ENCODE measurements at regions not wholly inside any gene's neighbourhood (a gene's known extent, or its start where the extent isn't known, plus 50 kb on each side); places are given as distances from the start of the nearest gene placed in this dataset.

DNA sequence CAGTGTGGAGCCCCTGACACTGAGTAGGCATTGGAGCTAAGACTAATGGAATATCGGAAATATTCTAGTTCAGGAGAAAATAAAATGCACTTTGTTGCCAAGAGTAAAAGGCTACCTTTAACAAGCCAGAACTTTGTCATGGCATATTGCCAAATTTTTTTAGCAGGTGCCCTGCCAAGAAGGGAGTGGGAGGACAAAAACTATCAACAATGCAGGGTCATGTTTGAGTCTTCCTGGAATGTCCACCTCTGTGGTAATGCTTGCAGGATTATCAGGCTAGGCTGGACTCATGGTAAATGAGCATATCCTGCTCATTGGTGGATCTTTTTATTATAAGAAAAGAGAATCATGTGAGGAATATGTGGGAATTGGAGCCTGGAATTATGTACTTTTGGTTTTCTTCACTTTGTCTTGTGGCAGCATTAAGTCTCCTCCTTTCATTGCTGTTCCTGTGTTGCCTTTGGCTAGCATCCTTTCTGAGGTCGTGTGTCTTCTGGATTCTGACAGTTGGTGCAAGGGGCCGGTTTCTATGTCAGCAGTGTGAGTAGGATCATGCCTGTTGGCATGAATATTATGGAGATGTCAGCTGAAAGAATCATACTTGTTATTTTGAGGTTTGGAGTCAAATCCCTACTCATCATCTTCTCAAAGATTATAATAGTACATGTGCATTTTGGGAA lies 122.9 kb upstream of the SPRY2 start:
- Histone ChIP-seq H3K4me1 (ENCODE audit: insufficient read depth) (no peaks in the 10 kb centered on the region), H3F3A (replicated peaks; ENCODE audit: low read depth) (no peaks in the 10 kb centered on the region), H4K20me1 (replicated peaks; ENCODE audit: insufficient read depth) (no peaks in the 10 kb centered on the region), H3K27ac (ENCODE audit: low read depth) (no peak overlapping the region), H3K4me2 (no peak overlapping the region), H3K9me2 (ENCODE audit: insufficient read depth) (0 out of 2 replicates have a peak, but pooled peaks cover 3% of the 10 kb centered on the region), H2AFZ (no peak overlapping the region), H3K27me3 (ENCODE audit: insufficient read depth) (no peaks in the 10 kb centered on the region), H3K4me3 (no peak overlapping the region), H3K79me2 (replicated peaks; ENCODE audit: insufficient read depth) (no peaks in the 10 kb centered on the region), H3K36me3 (ENCODE audit: insufficient read depth) (no peaks in the 10 kb centered on the region)
- ATAC-seq = no peak
- Mint-ChIP-seq H3K36me3 (ENCODE audit: low read depth) (no peaks in the 10 kb centered on the region), H3K27ac (no peak overlapping the region), H3K4me3 (no peak overlapping the region), H3K27me3 (ENCODE audit: insufficient read depth, low read depth, poor library complexity) (no peaks in the 10 kb centered on the region), H3K9me3 (no peaks in the 10 kb centered on the region; the same call in 2 of the 3 replicates), H3K4me1 (no peaks in the 10 kb centered on the region; the same call in 2 of the 3 replicates)
- DNase-seq (ENCODE audit: low spot score) = no peak
- TF ChIP-seq, protein P1, sequence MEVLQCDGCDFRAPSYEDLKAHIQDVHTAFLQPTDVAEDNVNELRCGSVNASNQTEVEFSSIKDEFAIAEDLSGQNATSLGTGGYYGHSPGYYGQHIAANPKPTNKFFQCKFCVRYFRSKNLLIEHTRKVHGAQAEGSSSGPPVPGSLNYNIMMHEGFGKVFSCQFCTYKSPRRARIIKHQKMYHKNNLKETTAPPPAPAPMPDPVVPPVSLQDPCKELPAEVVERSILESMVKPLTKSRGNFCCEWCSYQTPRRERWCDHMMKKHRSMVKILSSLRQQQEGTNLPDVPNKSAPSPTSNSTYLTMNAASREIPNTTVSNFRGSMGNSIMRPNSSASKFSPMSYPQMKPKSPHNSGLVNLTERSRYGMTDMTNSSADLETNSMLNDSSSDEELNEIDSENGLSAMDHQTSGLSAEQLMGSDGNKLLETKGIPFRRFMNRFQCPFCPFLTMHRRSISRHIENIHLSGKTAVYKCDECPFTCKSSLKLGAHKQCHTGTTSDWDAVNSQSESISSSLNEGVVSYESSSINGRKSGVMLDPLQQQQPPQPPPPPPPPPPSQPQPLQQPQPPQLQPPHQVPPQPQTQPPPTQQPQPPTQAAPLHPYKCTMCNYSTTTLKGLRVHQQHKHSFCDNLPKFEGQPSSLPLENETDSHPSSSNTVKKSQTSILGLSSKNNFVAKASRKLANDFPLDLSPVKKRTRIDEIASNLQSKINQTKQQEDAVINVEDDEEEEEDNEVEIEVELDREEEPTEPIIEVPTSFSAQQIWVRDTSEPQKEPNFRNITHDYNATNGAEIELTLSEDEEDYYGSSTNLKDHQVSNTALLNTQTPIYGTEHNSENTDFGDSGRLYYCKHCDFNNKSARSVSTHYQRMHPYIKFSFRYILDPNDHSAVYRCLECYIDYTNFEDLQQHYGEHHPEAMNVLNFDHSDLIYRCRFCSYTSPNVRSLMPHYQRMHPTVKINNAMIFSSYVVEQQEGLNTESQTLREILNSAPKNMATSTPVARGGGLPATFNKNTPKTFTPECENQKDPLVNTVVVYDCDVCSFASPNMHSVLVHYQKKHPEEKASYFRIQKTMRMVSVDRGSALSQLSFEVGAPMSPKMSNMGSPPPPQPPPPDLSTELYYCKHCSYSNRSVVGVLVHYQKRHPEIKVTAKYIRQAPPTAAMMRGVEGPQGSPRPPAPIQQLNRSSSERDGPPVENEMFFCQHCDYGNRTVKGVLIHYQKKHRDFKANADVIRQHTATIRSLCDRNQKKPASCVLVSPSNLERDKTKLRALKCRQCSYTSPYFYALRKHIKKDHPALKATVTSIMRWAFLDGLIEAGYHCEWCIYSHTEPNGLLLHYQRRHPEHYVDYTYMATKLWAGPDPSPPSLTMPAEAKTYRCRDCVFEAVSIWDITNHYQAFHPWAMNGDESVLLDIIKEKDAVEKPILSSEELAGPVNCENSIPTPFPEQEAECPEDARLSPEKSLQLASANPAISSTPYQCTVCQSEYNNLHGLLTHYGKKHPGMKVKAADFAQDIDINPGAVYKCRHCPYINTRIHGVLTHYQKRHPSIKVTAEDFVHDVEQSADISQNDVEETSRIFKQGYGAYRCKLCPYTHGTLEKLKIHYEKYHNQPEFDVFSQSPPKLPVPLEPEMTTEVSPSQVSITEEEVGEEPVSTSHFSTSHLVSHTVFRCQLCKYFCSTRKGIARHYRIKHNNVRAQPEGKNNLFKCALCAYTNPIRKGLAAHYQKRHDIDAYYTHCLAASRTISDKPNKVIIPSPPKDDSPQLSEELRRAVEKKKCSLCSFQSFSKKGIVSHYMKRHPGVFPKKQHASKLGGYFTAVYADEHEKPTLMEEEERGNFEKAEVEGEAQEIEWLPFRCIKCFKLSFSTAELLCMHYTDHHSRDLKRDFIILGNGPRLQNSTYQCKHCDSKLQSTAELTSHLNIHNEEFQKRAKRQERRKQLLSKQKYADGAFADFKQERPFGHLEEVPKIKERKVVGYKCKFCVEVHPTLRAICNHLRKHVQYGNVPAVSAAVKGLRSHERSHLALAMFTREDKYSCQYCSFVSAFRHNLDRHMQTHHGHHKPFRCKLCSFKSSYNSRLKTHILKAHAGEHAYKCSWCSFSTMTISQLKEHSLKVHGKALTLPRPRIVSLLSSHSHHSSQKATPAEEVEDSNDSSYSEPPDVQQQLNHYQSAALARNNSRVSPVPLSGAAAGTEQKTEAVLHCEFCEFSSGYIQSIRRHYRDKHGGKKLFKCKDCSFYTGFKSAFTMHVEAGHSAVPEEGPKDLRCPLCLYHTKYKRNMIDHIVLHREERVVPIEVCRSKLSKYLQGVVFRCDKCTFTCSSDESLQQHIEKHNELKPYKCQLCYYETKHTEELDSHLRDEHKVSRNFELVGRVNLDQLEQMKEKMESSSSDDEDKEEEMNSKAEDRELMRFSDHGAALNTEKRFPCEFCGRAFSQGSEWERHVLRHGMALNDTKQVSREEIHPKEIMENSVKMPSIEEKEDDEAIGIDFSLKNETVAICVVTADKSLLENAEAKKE (CRISPR knock-in tag; IDR thresholded peaks at IDR 0.05) = no peak
- TF ChIP-seq NANOG (IDR thresholded peaks at IDR 0.05; ENCODE audit: borderline replicate concordance) (no peak), STAT1 (IDR thresholded peaks at IDR 0.05; ENCODE audit: unreplicated experiment) (no peak), JUNB (IDR thresholded peaks at IDR 0.05; ENCODE audit: unreplicated experiment) (no peak), CREB1 (CRISPR knock-in tag; IDR thresholded peaks at IDR 0.05; ENCODE audit: low read depth) (no peak), POLR2AphosphoS5 (IDR thresholded peaks at IDR 0.05; ENCODE audit: low read depth) (no peak), EZH2phosphoT487 (IDR thresholded peaks at IDR 0.05; ENCODE audit: unreplicated experiment) (no peak), EZH2 (IDR thresholded peaks at IDR 0.05; ENCODE audit: low read depth, unreplicated experiment) (no peak), ZNF331 (CRISPR knock-in tag; IDR thresholded peaks at IDR 0.05; ENCODE audit: low read depth) (no peak)
- TF ChIP-seq, protein P2, sequence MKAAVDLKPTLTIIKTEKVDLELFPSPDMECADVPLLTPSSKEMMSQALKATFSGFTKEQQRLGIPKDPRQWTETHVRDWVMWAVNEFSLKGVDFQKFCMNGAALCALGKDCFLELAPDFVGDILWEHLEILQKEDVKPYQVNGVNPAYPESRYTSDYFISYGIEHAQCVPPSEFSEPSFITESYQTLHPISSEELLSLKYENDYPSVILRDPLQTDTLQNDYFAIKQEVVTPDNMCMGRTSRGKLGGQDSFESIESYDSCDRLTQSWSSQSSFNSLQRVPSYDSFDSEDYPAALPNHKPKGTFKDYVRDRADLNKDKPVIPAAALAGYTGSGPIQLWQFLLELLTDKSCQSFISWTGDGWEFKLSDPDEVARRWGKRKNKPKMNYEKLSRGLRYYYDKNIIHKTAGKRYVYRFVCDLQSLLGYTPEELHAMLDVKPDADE (IDR thresholded peaks at IDR 0.05) = no peak
